GM23338 (cell line): ENCODE measurements at regions not wholly inside any gene's neighbourhood (a gene's known extent, or its start where the extent isn't known, plus 50 kb on each side); places are given as distances from the start of the nearest gene placed in this dataset.

Experiments used
- CTCF ChIP-seq, 2 experiments: fragments of 200-600 bp in 1 of 2; sonication (generic) in 1 of 2; conservative IDR thresholded peaks; 2 replicates each; pipeline versions ENCODE4 v1.5.1 to v1.6.1; 2016 to 2017; ENCODE audit warnings: antibody characterized with exemption in 2 of 2, low read depth in 2 of 2, mild to moderate bottlenecking in 2 of 2, moderate library complexity in 1 of 2
- EZH2 ChIP-seq: fragments of 200-600 bp; sonication (generic); IDR thresholded peaks from one replicate; pipeline ENCODE4 v1.8.0; 2017; ENCODE audit warnings: antibody characterized with exemption, mild to moderate bottlenecking, low read depth; ENCODE audit not compliant: unreplicated experiment
- EZH2phosphoT487 ChIP-seq: fragments of 200-600 bp; sonication (generic); IDR thresholded peaks from one replicate; pipeline ENCODE4 v1.8.1; 2018; ENCODE audit warnings: antibody characterized with exemption; ENCODE audit not compliant: unreplicated experiment
- REST ChIP-seq: IDR thresholded peaks from one replicate; pipeline ENCODE4 v1.6.1; 2018; ENCODE audit warnings: antibody characterized with exemption; ENCODE audit not compliant: unreplicated experiment
- STAT1 ChIP-seq: IDR thresholded peaks from one replicate; pipeline ENCODE4 v1.6.1; 2016; ENCODE audit warnings: antibody characterized with exemption; ENCODE audit not compliant: unreplicated experiment
- ZNF331 ChIP-seq: fragments of 250-450 bp; sonication (Bioruptor Pico); IDR thresholded peaks from 2 replicates; pipeline ENCODE4 v1.5.0; 2020; ENCODE audit warnings: low read depth, mild to moderate bottlenecking, moderate library complexity
- TF ChIP-seq, protein P1 (sequence below): IDR thresholded peaks from 2 replicates; pipeline ENCODE4 v1.6.1; 2016; ENCODE audit warnings: antibody characterized with exemption

- TF ChIP-seq CTCF (conservative IDR thresholded peaks at IDR 0.05; ENCODE audit: low read depth in 2 of 2) (no peak), EZH2 (no peak), REST (no peak), ZNF331 (CRISPR knock-in tag) (no peak), STAT1 (no peak), EZH2phosphoT487 (no peak)
- TF ChIP-seq, protein P1, sequence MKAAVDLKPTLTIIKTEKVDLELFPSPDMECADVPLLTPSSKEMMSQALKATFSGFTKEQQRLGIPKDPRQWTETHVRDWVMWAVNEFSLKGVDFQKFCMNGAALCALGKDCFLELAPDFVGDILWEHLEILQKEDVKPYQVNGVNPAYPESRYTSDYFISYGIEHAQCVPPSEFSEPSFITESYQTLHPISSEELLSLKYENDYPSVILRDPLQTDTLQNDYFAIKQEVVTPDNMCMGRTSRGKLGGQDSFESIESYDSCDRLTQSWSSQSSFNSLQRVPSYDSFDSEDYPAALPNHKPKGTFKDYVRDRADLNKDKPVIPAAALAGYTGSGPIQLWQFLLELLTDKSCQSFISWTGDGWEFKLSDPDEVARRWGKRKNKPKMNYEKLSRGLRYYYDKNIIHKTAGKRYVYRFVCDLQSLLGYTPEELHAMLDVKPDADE, result no peak
Measured at GRCh38 chr9:28155671-28156070, 582.4 kb upstream of the C9orf72 start.
